K562 (cell line): ENCODE measurements at regions not wholly inside any gene's neighbourhood (a gene's known extent, or its start where the extent isn't known, plus 50 kb on each side); places are given as distances from the start of the nearest gene placed in this dataset.

Experiments used
- CHD2 ChIP-seq: IDR thresholded peaks from 2 replicates; pipeline ENCODE4 v1.6.1; 2011; ENCODE audit warnings: low read depth, low read length
- JUND ChIP-seq, 2 experiments: IDR thresholded peaks; 2 replicates in 1 of 2; 3 replicates in 1 of 2; pipeline ENCODE4 v1.6.1; 2011; ENCODE audit warnings: borderline replicate concordance in 2 of 2, low read depth in 2 of 2, low read length in 2 of 2, improper control_type of control experiment in 1 of 2, missing biosample characterization in 1 of 2, missing genetic modification characterization in 1 of 2, missing genetic modification reagents in 1 of 2
- MAFK ChIP-seq: IDR thresholded peaks from 2 replicates; pipeline ENCODE4 v1.6.1; 2011; ENCODE audit warnings: low read length, improper control_type of control experiment
- SAP30 ChIP-seq: fragments of 200-600 bp; sonication (generic); IDR thresholded peaks from 2 replicates; pipeline ENCODE4 v1.6.1; 2012; ENCODE audit warnings: borderline replicate concordance, low read depth, mild to moderate bottlenecking, moderate library complexity, low read length, control low read depth, inconsistent platforms; ENCODE audit not compliant: insufficient read depth, poor library complexity, severe bottlenecking
- TF ChIP-seq, protein P1 (sequence below), 2 experiments: fragments of 450-650 bp in 1 of 2; sonication (generic) in 1 of 2; formaldehyde crosslinking; conservative IDR thresholded peaks; 2 replicates each; pipeline versions ENCODE4 v1.4.0 to v1.8.1; 2020 to 2022; ENCODE audit warnings: mild to moderate bottlenecking in 1 of 2, missing genetic modification reagents in 1 of 2
- TF ChIP-seq, protein P2 (sequence below): fragments of 250-450 bp; sonication (Bioruptor Pico); IDR thresholded peaks from 2 replicates; pipeline ENCODE4 v1.9.0; 2021; ENCODE audit warnings: mild to moderate bottlenecking, inconsistent platforms
- TF ChIP-seq, protein P3 (sequence below): sonication (generic); formaldehyde crosslinking; IDR thresholded peaks from 2 replicates; pipeline ENCODE4 v1.8.0; 2023; ENCODE audit warnings: mild to moderate bottlenecking, missing genetic modification reagents
- TF ChIP-seq, protein P4 (sequence below), 3 experiments: IDR thresholded peaks in 2 of 3; conservative IDR thresholded peaks in 1 of 3; 2 replicates each; pipeline ENCODE4 v1.5.1; 2011 to 2012; ENCODE audit warnings: low read length in 3 of 3, mild to moderate bottlenecking in 3 of 3, control low read depth in 2 of 3, improper control_type of control experiment in 1 of 3, inconsistent platforms in 1 of 3, low read depth in 1 of 3, mixed read lengths in 1 of 3, moderate library complexity in 1 of 3; ENCODE audit not compliant: insufficient read depth in 2 of 3

DNA sequence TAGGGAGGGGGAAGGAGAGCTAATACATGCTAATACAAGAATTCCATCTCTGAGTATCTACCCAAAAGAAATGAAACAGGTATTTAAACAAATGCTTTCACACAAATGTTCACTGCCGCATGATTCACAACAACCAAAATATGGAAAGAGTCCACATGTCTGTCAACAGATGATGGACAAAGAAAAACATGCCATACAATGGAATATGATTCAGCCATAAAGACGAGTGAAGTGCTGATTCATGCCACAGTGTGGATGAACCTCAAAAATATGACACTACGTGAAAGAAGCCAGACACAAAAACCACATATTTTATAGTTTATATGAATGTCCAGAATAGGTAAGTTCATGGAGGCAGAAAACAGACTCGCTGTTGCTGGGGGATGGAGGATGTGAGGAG is 321.4 kb downstream of the FOXL1 start:
- TF ChIP-seq CHD2 (no peak), JUND (IDR thresholded peaks at IDR 0.05; ENCODE audit: borderline replicate concordance, low read depth, low read length) (no peak), JUND (tag; IDR thresholded peaks at IDR 0.05; ENCODE audit: borderline replicate concordance, low read depth, low read length) (no peak), SAP30 (no peak), MAFK (no peak)
- TF ChIP-seq, protein P1, sequence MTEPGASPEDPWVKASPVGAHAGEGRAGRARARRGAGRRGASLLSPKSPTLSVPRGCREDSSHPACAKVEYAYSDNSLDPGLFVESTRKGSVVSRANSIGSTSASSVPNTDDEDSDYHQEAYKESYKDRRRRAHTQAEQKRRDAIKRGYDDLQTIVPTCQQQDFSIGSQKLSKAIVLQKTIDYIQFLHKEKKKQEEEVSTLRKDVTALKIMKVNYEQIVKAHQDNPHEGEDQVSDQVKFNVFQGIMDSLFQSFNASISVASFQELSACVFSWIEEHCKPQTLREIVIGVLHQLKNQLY (CRISPR knock-in tag; conservative IDR thresholded peaks at IDR 0.05): no peak
- TF ChIP-seq, protein P2, sequence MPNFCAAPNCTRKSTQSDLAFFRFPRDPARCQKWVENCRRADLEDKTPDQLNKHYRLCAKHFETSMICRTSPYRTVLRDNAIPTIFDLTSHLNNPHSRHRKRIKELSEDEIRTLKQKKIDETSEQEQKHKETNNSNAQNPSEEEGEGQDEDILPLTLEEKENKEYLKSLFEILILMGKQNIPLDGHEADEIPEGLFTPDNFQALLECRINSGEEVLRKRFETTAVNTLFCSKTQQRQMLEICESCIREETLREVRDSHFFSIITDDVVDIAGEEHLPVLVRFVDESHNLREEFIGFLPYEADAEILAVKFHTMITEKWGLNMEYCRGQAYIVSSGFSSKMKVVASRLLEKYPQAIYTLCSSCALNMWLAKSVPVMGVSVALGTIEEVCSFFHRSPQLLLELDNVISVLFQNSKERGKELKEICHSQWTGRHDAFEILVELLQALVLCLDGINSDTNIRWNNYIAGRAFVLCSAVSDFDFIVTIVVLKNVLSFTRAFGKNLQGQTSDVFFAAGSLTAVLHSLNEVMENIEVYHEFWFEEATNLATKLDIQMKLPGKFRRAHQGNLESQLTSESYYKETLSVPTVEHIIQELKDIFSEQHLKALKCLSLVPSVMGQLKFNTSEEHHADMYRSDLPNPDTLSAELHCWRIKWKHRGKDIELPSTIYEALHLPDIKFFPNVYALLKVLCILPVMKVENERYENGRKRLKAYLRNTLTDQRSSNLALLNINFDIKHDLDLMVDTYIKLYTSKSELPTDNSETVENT (CRISPR knock-in tag): no peak
- TF ChIP-seq, protein P3, sequence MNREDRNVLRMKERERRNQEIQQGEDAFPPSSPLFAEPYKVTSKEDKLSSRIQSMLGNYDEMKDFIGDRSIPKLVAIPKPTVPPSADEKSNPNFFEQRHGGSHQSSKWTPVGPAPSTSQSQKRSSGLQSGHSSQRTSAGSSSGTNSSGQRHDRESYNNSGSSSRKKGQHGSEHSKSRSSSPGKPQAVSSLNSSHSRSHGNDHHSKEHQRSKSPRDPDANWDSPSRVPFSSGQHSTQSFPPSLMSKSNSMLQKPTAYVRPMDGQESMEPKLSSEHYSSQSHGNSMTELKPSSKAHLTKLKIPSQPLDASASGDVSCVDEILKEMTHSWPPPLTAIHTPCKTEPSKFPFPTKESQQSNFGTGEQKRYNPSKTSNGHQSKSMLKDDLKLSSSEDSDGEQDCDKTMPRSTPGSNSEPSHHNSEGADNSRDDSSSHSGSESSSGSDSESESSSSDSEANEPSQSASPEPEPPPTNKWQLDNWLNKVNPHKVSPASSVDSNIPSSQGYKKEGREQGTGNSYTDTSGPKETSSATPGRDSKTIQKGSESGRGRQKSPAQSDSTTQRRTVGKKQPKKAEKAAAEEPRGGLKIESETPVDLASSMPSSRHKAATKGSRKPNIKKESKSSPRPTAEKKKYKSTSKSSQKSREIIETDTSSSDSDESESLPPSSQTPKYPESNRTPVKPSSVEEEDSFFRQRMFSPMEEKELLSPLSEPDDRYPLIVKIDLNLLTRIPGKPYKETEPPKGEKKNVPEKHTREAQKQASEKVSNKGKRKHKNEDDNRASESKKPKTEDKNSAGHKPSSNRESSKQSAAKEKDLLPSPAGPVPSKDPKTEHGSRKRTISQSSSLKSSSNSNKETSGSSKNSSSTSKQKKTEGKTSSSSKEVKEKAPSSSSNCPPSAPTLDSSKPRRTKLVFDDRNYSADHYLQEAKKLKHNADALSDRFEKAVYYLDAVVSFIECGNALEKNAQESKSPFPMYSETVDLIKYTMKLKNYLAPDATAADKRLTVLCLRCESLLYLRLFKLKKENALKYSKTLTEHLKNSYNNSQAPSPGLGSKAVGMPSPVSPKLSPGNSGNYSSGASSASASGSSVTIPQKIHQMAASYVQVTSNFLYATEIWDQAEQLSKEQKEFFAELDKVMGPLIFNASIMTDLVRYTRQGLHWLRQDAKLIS (CRISPR knock-in tag): no peak
- TF ChIP-seq, protein P4, sequence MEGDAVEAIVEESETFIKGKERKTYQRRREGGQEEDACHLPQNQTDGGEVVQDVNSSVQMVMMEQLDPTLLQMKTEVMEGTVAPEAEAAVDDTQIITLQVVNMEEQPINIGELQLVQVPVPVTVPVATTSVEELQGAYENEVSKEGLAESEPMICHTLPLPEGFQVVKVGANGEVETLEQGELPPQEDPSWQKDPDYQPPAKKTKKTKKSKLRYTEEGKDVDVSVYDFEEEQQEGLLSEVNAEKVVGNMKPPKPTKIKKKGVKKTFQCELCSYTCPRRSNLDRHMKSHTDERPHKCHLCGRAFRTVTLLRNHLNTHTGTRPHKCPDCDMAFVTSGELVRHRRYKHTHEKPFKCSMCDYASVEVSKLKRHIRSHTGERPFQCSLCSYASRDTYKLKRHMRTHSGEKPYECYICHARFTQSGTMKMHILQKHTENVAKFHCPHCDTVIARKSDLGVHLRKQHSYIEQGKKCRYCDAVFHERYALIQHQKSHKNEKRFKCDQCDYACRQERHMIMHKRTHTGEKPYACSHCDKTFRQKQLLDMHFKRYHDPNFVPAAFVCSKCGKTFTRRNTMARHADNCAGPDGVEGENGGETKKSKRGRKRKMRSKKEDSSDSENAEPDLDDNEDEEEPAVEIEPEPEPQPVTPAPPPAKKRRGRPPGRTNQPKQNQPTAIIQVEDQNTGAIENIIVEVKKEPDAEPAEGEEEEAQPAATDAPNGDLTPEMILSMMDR (IDR thresholded peaks at IDR 0.05 in 2 of 3, conservative IDR thresholded peaks at IDR 0.05 in 1 of 3; ENCODE audit: insufficient read depth in 2 of 3, low read depth in 1 of 3, low read length in 3 of 3): no peak
